GM12875 (cell line): ENCODE measurements at regions not wholly inside any gene's neighbourhood (a gene's known extent, or its start where the extent isn't known, plus 50 kb on each side); places are given as distances from the start of the nearest gene placed in this dataset.

ENCODE experiments used
- H3K4me3 ChIP-seq: one replicate; pipeline ENCODE4 v1.5.1; 2011; ENCODE audit warnings: low read depth, low read length, control low read depth
- TF ChIP-seq, protein P1 (sequence below): IDR thresholded peaks from 2 replicates; pipeline ENCODE4 v1.5.1; 2011; ENCODE audit warnings: low read depth, mild to moderate bottlenecking, control low read depth, inconsistent platforms, low read length, moderate library complexity, borderline replicate concordance; ENCODE audit not compliant: insufficient read depth

DNA sequence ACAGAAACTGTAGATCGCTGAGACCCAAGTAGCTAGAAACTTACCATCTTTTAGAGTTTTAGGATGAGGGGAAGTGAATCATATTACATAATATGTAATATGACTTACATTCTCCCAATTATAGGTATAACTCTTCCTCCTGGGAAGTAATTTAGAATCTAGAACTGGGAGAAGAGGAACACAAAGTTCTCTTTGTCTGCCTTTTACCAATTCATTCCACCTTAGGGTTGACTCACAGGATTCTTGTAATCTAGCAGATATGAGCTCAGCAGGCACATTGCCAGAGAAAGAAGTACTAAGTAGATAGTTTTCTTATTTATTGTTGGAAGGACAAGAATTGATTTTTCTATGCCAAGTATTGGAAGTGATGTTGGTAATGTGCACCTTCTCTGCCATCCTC, 58.0 kb upstream of the CCSER1 start:
- H3K4me3 ChIP-seq = no peak overlapping the region
- TF ChIP-seq, protein P1, sequence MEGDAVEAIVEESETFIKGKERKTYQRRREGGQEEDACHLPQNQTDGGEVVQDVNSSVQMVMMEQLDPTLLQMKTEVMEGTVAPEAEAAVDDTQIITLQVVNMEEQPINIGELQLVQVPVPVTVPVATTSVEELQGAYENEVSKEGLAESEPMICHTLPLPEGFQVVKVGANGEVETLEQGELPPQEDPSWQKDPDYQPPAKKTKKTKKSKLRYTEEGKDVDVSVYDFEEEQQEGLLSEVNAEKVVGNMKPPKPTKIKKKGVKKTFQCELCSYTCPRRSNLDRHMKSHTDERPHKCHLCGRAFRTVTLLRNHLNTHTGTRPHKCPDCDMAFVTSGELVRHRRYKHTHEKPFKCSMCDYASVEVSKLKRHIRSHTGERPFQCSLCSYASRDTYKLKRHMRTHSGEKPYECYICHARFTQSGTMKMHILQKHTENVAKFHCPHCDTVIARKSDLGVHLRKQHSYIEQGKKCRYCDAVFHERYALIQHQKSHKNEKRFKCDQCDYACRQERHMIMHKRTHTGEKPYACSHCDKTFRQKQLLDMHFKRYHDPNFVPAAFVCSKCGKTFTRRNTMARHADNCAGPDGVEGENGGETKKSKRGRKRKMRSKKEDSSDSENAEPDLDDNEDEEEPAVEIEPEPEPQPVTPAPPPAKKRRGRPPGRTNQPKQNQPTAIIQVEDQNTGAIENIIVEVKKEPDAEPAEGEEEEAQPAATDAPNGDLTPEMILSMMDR = no peak

DNA sequence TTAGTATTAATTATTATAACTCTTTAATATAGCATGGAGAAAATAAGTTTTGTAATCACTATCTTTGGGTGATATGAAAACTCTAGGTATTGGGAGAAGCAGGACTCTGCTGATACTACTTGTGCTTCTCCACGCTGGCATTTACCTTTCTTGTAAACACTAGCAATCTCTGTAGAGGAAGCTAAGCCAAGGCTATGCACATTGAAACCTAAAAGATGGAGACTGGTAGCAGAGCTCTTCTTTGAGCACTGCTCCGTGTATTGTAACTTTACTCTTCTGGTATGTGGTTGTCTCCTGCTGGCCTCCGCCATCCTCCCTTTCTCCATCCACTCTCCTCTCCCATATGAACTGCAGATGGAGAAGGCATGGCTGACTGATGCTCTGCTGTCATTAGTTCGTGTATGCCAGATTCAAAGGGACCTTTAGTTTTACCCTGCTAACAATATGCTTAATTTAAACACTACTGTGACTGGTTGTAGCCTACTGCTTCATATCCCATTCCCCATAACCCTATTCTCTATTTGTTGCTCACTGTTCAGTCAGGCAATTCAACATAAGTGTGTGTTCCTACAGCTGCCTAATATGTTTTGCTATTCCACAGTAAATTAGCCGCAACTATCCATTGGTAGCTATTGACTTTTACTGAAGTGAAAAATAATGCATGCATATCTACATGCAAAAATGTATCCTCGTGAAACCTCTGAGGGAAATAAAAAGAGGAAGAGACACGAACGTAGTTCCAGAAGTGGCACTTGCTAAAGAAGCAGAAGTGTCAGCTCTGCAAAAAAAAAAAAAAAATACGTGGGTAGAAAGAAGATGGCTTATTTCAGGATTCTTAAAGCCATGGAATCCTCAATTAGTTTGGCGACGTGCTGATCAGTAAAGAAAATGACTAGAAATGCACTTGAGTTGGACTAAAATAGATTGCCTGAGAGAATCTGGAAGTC, 55.6 kb upstream of the CCSER1 start:
- no peak overlapping the region for H3K4me3 ChIP-seq
- TF ChIP-seq, protein P1 = no peak

DNA sequence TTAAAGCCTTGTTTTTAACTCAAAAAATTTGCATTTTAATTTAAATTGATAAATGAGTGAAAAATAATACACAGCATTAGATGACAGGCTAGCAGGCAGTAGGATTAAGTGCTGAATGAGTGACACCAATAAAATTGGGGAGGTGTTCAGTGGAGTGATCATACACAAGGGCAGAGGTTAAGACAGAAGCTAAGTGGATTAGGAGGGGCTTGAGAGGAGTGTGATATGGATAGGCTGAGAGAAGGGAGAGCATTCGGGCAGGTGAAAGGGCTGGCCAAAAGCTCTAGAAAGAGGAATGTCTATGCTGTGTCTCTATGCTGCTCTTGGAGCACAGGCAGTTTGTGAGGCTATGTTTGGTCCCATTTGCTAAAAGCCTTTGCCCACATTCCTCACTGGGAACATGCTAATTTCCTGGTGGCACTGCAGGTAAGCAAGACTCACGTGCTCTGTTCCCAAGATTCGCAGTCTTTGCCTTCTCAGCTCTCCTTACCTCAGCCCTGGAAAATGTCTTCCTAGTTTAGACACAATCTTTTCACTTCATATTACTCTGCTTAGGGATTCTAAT, 52.8 kb upstream of the CCSER1 start:
- H3K4me3 ChIP-seq = no peak overlapping the region
- TF ChIP-seq, protein P1 = no peak
